HepG2 (cell line): ENCODE measurements at regions not wholly inside any gene's neighbourhood (a gene's known extent, or its start where the extent isn't known, plus 50 kb on each side); places are given as distances from the start of the nearest gene placed in this dataset.

Source experiments
- ATAC-seq: fragments of 200-7000 bp; cut with Tn5 transposase; 3 replicates; pipeline ENCODE4 v1.9.1; 2020; ENCODE audit warnings: mild to moderate bottlenecking, moderate library complexity
- BruUV-seq: library from RNA; stranded (reverse); fragments of 400-500 nt; replicated peaks from 2 replicates; lab custom pipeline; 2021; lab: Mats Ljungman, UMichigan
- CTCF ChIA-PET: fragments of 300-600 bp; formaldehyde crosslinking; extraction: SDS; loops from one replicate; lab custom pipeline; 2021; ENCODE audit warnings: low total read pairs, inconsistent platforms, low intra/inter-chr PET ratio; lab: Yijun Ruan, JAX
- POLR2A ChIA-PET: fragments of 350-600 bp; sonication (Branson Sonifier 250); formaldehyde crosslinking; loops from one replicate; lab custom pipeline; 2020; ENCODE audit warnings: antibody characterized with exemption, inconsistent platforms; lab: Yijun Ruan, JAX
- DNase-seq: peaks from one replicate; pipeline ENCODE4 v3.0.0-alpha.2; 2015; ENCODE audit warnings: low spot score
- FAIRE-seq: peaks from 3 replicates; lab custom pipeline; 2011; peaks lifted over from hg19 to GRCh38; lab: Jason Lieb, UNC
- H2AFZ ChIP-seq: one replicate; pipeline ENCODE4 v1.6.1; 2011; ENCODE audit warnings: low read length, inconsistent platforms
- H3K27ac ChIP-seq: fragments of 300-600 bp; 3 replicates; pipeline ENCODE4 v1.8.0; 2011; ENCODE audit warnings: mixed run types, mild to moderate bottlenecking, mixed read lengths, low read length, inconsistent platforms; ENCODE audit not compliant: insufficient read depth; ENCODE audit errors: extremely low read length
- H3K27me3 ChIP-seq, 2 experiments: fragments of 200-600 bp in 1 of 2; 2 replicates in 1 of 2; 3 replicates in 1 of 2; pipeline versions ENCODE4 v1.6.0 to v1.8.0; 2011; ENCODE audit warnings: low read length in 2 of 2, mild to moderate bottlenecking in 2 of 2, moderate library complexity in 2 of 2, inconsistent platforms in 1 of 2; ENCODE audit not compliant: insufficient read depth in 2 of 2, control insufficient read depth in 1 of 2
- H3K36me3 ChIP-seq, 2 experiments: fragments of 200-600 bp in 1 of 2; replicated peaks in 1 of 2; 2 replicates in 1 of 2; 3 replicates in 1 of 2; pipeline versions ENCODE4 v1.5.1 to v1.8.0; 2011; ENCODE audit warnings: low read length in 2 of 2, inconsistent platforms in 1 of 2; ENCODE audit not compliant: insufficient read depth in 2 of 2, control insufficient read depth in 1 of 2
- H3K4me1 ChIP-seq: 2 replicates; pipeline ENCODE4 v1.5.1; 2012; ENCODE audit warnings: low read length, inconsistent platforms; ENCODE audit not compliant: insufficient read depth
- H3K4me2 ChIP-seq: 2 replicates; pipeline ENCODE4 v1.6.0; 2011; ENCODE audit warnings: low read depth, low read length, inconsistent platforms
- H3K4me3 ChIP-seq, 3 experiments: fragments of 200-600 bp in 1 of 3; sonication (generic), shearing (Covaris generic) in 1 of 3; replicated peaks in 1 of 3; 2 replicates each; pipeline ENCODE4 v1.5.1; 2011 to 2016; ENCODE audit warnings: low read length in 3 of 3, inconsistent platforms in 2 of 3, low read depth in 2 of 3, mild to moderate bottlenecking in 2 of 3, control low read depth in 1 of 3, mixed read lengths in 1 of 3; ENCODE audit not compliant: insufficient read depth in 1 of 3
- H3K79me2 ChIP-seq: one replicate; pipeline ENCODE4 v1.6.1; 2011; ENCODE audit warnings: low read length, inconsistent platforms; ENCODE audit not compliant: insufficient read depth
- H3K9ac ChIP-seq: 2 replicates; pipeline ENCODE4 v1.6.0; 2011; ENCODE audit warnings: mild to moderate bottlenecking, low read depth, low read length, inconsistent platforms; ENCODE audit not compliant: insufficient read depth
- H3K9me3 ChIP-seq: 2 replicates; pipeline ENCODE4 v1.5.1; 2012; ENCODE audit warnings: mild to moderate bottlenecking, low read length
- H4K20me1 ChIP-seq: 2 replicates; pipeline ENCODE4 v1.6.0; 2011; ENCODE audit warnings: inconsistent platforms, mild to moderate bottlenecking, low read length, moderate library complexity; ENCODE audit not compliant: insufficient read depth
- CBX2 ChIP-seq, 2 experiments: fragments of 200-600 bp in 1 of 2; sonication (generic); formaldehyde crosslinking in 1 of 2; IDR thresholded peaks; 2 replicates each; pipeline versions ENCODE4 v1.7.0 to v1.8.1; 2018 to 2022; ENCODE audit warnings: low read depth in 2 of 2, low read length in 1 of 2, mild to moderate bottlenecking in 1 of 2, missing genetic modification reagents in 1 of 2
- DMAP1 ChIP-seq: IDR thresholded peaks from 2 replicates; pipeline ENCODE4 v1.6.1; 2016
- DMTF1 ChIP-seq: sonication (generic); formaldehyde crosslinking; IDR thresholded peaks from 2 replicates; pipeline ENCODE4 v1.4.0; 2020; ENCODE audit warnings: mild to moderate bottlenecking, missing genetic modification reagents
- GMEB1 ChIP-seq: sonication (generic); formaldehyde crosslinking; IDR thresholded peaks from 2 replicates; pipeline ENCODE4 v1.5.1; 2020; ENCODE audit warnings: missing genetic modification reagents, mild to moderate bottlenecking, borderline replicate concordance
- HDAC2 ChIP-seq: sonication (generic); formaldehyde crosslinking; IDR thresholded peaks from 2 replicates; pipeline ENCODE4 v1.4.0; 2020; ENCODE audit warnings: missing genetic modification reagents
- HOXA7 ChIP-seq: sonication (generic); formaldehyde crosslinking; IDR thresholded peaks from 2 replicates; pipeline ENCODE4 v1.8.1; 2022; ENCODE audit warnings: mild to moderate bottlenecking, missing genetic modification reagents, moderate library complexity
- NFYC ChIP-seq: IDR thresholded peaks from 2 replicates; pipeline ENCODE4 v1.6.1; 2016; ENCODE audit warnings: missing genetic modification reagents, missing compliant biosample characterization
- PHF20 ChIP-seq: sonication (generic); formaldehyde crosslinking; IDR thresholded peaks from 2 replicates; pipeline ENCODE4 v1.5.0; 2020; ENCODE audit warnings: mild to moderate bottlenecking, missing genetic modification reagents
- SCMH1 ChIP-seq: sonication (generic); formaldehyde crosslinking; IDR thresholded peaks from 2 replicates; pipeline ENCODE4 v1.9.0; 2021; ENCODE audit warnings: missing genetic modification reagents, mild to moderate bottlenecking, borderline replicate concordance
- SRY ChIP-seq: sonication (generic); formaldehyde crosslinking; IDR thresholded peaks from 2 replicates; pipeline ENCODE4 v1.8.0; 2022; ENCODE audit warnings: mild to moderate bottlenecking, missing genetic modification reagents
- SYNCRIP ChIP-seq: fragments of 200-400 bp; formaldehyde crosslinking; IDR thresholded peaks from 2 replicates; pipeline ENCODE4 v1.6.1; 2018; ENCODE audit warnings: mild to moderate bottlenecking, low read depth, low read length; ENCODE audit not compliant: insufficient read depth
- TBL1XR1 ChIP-seq: fragments of 150-350 bp; IDR thresholded peaks from 2 replicates; pipeline ENCODE4 v1.6.1; 2014; ENCODE audit warnings: borderline replicate concordance, low read length; ENCODE audit not compliant: partially characterized antibody
- ZNF7 ChIP-seq: IDR thresholded peaks from 2 replicates; pipeline ENCODE4 v1.6.1; 2016; ENCODE audit warnings: missing biosample characterization, missing genetic modification reagents
- WGBS: methylation state at CpG from one replicate; pipeline ENCODE4 v1.1.6; 2017; ENCODE audit warnings: low lambda C conversion rate; 5-methylcytosine and 5-hydroxymethylcytosine counted together
- in situ Hi-C: cut with HindIII; loops from 2 replicates; pipeline ENCODE4 v1.10.0; 2017; ENCODE audit warnings: low pct_unique_long_range_greater_than_20kb; ENCODE audit not compliant: extremely low pct_ligation_motif_present
- intact Hi-C: fragments of 100-400 bp; cut with micrococcal nuclease; formaldehyde crosslinking; loops from one replicate; pipeline ENCODE4 v1.10.0; 2022; ENCODE audit not compliant: unreplicated experiment
- TF ChIP-seq, protein P1 (sequence below): sonication (generic); formaldehyde crosslinking; IDR thresholded peaks from 2 replicates; pipeline ENCODE4 v1.4.0; 2020; ENCODE audit warnings: missing genetic modification reagents, borderline replicate concordance
- TF ChIP-seq, protein P2 (sequence below): sonication (generic); formaldehyde crosslinking; conservative IDR thresholded peaks from 2 replicates; pipeline ENCODE4 v1.4.0; 2020; ENCODE audit warnings: missing genetic modification reagents
- TF ChIP-seq, protein P3 (sequence below): sonication (generic); formaldehyde crosslinking; IDR thresholded peaks from 2 replicates; pipeline ENCODE4 v1.8.1; 2022; ENCODE audit warnings: mild to moderate bottlenecking, missing genetic modification reagents

DNA sequence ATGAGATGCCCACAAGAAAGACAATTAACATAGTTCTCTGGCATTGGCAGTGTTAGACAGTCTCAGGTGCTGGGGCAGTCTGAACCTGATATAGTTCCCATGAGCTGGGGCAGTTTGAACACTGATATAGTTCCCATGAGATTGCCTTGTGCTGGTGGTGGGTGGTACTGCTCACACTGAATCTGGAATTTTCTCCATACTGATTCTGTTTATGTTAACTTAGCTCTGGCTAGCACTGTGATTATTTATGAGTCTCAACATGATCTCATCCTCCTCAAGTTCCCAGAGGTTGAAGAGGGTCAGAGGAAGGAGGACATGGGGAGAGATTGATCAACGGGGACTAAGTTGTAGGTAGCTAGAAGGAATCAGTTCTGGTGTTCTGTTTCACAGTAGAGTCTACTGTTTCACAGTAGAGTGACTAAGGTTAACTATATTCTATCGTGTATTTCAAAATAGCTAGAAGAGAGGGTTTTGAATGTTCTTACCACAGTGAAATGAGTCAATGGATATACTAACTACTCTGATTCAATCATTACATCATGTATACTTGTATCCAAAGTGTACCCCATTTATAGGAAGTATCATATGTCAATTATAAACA, 379.9 kb downstream of the ADAM29 start:
- H4K20me1 ChIP-seq: no peaks in the 10 kb centered on the region
- POLR2A ChIA-PET: no interaction called here
- no peak overlapping the region for H3K9ac ChIP-seq
- FAIRE-seq (no peak), DNase-seq (no peak), ATAC-seq (no peak)
- H3K4me3 ChIP-seq: no peak overlapping the region
- intact Hi-C loops: no loop called here
- in situ Hi-C loops: no loop called here
- no peak overlapping the region for H2AFZ ChIP-seq
- H3K79me2 ChIP-seq: no peaks in the 10 kb centered on the region
- H3K27me3 ChIP-seq: no peaks in the 10 kb centered on the region
- no peaks in the 10 kb centered on the region for H3K4me1 ChIP-seq
- H3K27ac ChIP-seq: no peak overlapping the region
- no peak overlapping the region for H3K4me2 ChIP-seq
- WGBS: 2% methylated on average over 2 of the region's 2 CpGs
- no peaks in the 10 kb centered on the region for H3K36me3 ChIP-seq
- CTCF ChIA-PET: no interaction called here
- no TSS peak for BruUV-seq
- peaks cover 10% of the 10 kb centered on the region for H3K9me3 ChIP-seq
- TF ChIP-seq TBL1XR1: no peak
- TF ChIP-seq, protein P1, sequence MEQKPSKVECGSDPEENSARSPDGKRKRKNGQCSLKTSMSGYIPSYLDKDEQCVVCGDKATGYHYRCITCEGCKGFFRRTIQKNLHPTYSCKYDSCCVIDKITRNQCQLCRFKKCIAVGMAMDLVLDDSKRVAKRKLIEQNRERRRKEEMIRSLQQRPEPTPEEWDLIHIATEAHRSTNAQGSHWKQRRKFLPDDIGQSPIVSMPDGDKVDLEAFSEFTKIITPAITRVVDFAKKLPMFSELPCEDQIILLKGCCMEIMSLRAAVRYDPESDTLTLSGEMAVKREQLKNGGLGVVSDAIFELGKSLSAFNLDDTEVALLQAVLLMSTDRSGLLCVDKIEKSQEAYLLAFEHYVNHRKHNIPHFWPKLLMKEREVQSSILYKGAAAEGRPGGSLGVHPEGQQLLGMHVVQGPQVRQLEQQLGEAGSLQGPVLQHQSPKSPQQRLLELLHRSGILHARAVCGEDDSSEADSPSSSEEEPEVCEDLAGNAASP: no peak
- TF ChIP-seq DMAP1 (CRISPR knock-in tag): no peak
- no peak for TF ChIP-seq PHF20 (CRISPR knock-in tag)
- no peak for TF ChIP-seq HOXA7
- TF ChIP-seq, protein P2, sequence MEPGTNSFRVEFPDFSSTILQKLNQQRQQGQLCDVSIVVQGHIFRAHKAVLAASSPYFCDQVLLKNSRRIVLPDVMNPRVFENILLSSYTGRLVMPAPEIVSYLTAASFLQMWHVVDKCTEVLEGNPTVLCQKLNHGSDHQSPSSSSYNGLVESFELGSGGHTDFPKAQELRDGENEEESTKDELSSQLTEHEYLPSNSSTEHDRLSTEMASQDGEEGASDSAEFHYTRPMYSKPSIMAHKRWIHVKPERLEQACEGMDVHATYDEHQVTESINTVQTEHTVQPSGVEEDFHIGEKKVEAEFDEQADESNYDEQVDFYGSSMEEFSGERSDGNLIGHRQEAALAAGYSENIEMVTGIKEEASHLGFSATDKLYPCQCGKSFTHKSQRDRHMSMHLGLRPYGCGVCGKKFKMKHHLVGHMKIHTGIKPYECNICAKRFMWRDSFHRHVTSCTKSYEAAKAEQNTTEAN: no peak
- no peak for TF ChIP-seq NFYC (CRISPR knock-in tag)
- TF ChIP-seq ZNF7 (CRISPR knock-in tag): no peak
- no peak for TF ChIP-seq DMTF1 (CRISPR knock-in tag)
- TF ChIP-seq GMEB1 (CRISPR knock-in tag): no peak
- no peak for TF ChIP-seq HDAC2 (CRISPR knock-in tag)
- TF ChIP-seq, protein P3, sequence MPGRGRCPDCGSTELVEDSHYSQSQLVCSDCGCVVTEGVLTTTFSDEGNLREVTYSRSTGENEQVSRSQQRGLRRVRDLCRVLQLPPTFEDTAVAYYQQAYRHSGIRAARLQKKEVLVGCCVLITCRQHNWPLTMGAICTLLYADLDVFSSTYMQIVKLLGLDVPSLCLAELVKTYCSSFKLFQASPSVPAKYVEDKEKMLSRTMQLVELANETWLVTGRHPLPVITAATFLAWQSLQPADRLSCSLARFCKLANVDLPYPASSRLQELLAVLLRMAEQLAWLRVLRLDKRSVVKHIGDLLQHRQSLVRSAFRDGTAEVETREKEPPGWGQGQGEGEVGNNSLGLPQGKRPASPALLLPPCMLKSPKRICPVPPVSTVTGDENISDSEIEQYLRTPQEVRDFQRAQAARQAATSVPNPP (CRISPR knock-in tag): no peak
- TF ChIP-seq SYNCRIP: no peak
- TF ChIP-seq SCMH1 (CRISPR knock-in tag): no peak
- no peak for TF ChIP-seq SRY (CRISPR knock-in tag)
- TF ChIP-seq CBX2 (IDR thresholded peaks at IDR 0.05; ENCODE audit: low read depth, low read length): no peak
- TF ChIP-seq CBX2 (CRISPR knock-in tag; IDR thresholded peaks at IDR 0.05; ENCODE audit: low read depth): no peak
